ENCODE measurements at regions not wholly inside any gene's neighbourhood (a gene's known extent, or its start where the extent isn't known, plus 50 kb on each side); places are given as distances from the start of the nearest gene placed in this dataset.

- TF ChIP-seq, protein P1, sequence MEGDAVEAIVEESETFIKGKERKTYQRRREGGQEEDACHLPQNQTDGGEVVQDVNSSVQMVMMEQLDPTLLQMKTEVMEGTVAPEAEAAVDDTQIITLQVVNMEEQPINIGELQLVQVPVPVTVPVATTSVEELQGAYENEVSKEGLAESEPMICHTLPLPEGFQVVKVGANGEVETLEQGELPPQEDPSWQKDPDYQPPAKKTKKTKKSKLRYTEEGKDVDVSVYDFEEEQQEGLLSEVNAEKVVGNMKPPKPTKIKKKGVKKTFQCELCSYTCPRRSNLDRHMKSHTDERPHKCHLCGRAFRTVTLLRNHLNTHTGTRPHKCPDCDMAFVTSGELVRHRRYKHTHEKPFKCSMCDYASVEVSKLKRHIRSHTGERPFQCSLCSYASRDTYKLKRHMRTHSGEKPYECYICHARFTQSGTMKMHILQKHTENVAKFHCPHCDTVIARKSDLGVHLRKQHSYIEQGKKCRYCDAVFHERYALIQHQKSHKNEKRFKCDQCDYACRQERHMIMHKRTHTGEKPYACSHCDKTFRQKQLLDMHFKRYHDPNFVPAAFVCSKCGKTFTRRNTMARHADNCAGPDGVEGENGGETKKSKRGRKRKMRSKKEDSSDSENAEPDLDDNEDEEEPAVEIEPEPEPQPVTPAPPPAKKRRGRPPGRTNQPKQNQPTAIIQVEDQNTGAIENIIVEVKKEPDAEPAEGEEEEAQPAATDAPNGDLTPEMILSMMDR (IDR thresholded peaks at IDR 0.05): no peak
- no peak for TF ChIP-seq POLR2A (IDR thresholded peaks at IDR 0.05)
Observed at GRCh38 chr3:14037211-14037610, 87.5 kb downstream of the CHCHD4 start.

Measured in Peyer's patch (tissue), 4 donors.